ENCODE measurements at regions not wholly inside any gene's neighbourhood (a gene's known extent, or its start where the extent isn't known, plus 50 kb on each side); places are given as distances from the start of the nearest gene placed in this dataset.
"Not testable (repeated sequence)": the region's sequence is repeated elsewhere in the genome, so short reads cannot be mapped to it uniquely, and the experiment has no call there.

DNA sequence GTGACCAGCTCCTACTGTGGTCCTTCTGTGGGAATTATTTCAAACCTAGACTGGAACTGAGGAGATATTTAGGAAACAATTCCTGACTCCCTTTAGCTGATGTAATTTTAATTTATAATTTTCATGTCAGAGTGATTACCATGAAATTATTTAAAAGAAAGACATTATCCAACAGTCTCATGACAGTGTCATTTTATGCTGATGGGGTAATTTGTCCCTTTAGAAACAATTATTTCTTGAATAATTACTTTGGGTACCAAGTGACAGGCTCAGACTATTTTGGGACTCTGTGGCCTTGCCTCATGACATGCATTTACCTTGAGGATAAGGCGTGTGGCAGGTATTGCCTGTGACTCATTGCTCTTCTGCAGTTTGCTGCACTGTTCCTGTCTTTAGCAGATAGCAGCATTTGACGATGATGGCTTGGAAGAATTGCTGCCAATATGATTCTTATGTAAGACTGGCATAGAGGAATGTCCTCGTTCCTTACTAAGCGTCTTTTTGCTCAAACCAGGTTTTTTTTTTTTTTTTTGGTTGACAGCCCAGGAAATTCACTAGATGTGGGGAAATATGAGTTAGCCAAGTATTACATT is 206.0 kb upstream of the HMCN1 start:
- no peak for DNase-seq (ENCODE audit: low read depth, low spot score)
- H3K4me3 ChIP-seq (ENCODE audit: low read length) = no peak overlapping the region

DNA sequence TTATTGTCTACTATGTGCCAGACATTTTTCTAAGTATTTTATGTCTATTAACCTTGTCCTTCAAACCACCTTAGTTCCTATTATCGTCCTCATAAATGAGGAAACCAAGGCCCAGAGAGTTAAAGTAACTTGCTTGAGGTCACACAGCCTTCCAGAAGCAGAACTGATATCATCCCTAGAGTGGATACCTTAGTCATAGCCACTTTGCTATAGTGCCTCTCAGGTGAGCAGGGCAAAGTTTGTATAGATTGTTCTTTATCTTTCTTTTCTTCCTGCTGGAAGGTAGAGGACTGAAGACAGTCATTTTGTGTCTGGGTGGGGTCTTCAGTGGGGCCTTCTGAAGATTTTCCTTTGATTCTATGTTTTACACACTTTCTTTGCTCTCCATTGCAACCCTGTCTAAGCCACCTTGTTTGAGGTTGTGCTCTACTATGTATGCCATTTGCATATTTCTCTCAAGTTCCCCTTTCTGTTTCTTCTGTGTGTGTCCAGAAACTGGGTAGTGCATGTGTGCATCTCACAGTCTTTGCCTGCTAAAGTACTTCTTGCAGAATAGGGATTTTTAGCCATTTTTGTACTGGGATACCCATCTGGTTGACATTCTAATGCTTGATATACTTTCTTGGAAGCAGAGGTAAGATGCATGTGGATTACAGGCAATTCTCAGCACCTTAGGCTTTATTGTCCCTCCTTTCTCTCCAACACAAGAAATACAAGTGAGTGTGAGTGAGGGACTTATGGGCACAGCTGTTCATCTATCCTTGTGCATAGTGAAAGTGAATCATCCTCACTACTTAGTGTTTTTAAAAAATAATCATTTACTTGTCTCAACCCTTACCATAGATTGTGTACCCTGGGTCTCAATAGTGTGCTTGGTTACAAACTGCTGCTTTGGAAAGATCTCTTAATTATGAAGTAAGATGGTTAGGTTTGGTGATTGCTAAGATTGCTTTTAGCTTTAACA is 207.6 kb upstream of the HMCN1 start:
- no peak for DNase-seq (ENCODE audit: low read depth, low spot score)

DNA sequence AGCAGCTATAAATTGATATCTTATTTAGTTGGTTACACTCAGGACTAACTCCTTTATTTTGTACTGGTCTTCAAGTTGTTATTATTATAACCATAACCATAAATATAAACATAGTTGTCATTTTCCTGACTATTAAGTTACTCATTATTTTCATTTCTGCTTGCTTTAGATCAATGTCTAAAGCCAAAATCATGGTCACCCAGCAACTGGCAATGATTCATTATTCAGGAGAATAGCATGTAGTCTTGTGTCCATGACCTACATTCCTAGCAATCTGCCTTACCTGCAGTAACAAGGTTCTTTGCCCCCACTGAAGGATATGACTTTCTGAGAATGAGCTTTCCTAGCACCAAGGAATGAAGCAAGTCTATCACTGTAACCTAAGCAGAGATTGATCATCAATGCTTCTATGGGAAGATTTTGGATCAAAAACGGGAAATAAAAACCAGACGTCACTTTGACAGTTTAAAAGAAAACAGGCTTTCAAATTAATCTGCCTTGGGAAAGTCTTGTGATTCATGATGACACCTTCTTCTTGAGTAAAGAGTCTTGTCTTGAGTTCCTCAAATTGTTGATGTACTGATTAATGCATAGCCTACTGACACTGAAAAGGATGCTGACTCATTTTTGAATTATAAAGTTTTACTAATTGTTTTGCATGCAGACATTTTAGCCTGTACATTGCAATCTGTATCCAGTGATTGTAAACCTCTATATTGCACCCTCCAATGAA is 203.3 kb upstream of the IVNS1ABP start:
- no peak for DNase-seq (ENCODE audit: low read depth, low spot score)
- no peak overlapping the region for H3K4me3 ChIP-seq (ENCODE audit: low read length)

More for the DNA sequence above, 207.6 kb upstream of the HMCN1 start:
- no peak overlapping the region for H3K4me3 ChIP-seq (ENCODE audit: low read length)

DNA sequence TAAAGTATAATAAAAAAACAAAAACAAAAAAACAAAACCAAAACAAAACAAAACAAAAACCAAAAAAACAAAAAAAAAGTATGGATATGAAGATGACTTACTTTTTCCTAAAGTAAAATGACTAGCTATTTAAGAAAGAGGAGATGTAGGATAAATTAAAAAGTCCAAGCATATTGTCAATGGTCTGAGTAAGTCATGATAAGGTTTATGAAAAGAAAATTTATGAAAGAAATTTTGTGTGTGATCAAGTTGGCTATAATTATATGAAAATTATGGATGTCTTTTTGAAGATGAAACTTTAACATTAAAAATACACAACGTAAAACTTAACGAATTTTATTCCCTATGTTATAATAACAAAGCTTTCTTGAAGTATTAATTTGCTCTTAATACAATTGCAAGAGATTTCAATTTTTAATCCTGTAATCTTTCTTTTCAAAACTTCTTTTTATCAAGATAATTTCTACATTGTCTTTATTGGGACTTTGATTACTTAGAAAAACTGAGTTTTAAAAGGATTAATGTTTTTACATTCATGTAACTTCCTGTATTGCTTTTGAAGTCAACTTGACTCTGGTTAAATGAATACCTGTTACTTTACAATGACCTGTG is 200.9 kb upstream of the IVNS1ABP start:
- DNase-seq (ENCODE audit: low read depth, low spot score) = peak; percentile 7
- H3K4me3 ChIP-seq (ENCODE audit: low read length) = no peak overlapping the region

DNA sequence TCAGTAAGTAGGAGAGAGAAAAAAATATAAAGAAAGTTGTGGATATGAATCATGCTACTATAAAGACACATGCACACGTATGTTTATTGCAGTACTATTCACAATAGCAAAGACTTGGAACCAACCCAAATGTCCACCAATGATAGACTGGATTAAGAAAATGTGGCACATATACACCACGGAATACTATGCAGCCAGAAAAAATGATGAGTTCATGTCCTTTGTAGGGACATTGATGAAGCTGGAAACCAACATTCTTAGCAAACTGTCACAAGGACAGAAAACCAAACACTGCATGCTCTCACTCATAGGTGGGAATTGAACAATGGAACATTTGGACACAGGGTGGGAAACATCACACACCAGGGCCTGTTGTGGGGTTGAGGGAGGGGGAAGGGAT is 200.3 kb upstream of the IVNS1ABP start:
- not testable (repeated sequence) for H3K4me3 ChIP-seq (ENCODE audit: low read length); DNase-seq (ENCODE audit: low read depth, low spot score)

DNA sequence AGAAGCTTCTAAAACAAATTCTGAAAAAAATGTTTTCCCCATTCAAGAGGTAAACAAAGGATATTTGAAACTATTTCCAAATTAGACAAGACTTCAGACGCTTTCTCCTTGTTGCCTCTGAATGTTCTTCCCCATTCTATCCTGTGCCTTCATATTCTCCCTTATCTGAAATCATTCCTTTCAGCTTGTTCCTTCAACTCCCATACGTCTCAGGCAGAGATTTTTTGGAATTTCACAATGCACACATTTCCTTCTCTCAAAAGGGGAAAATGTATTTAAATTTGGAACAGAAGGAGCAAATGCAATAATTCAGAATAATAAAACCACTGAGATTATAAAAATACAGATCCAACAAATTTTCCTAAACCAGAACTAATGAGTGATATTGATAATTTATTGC is 198.7 kb upstream of the IVNS1ABP start:
- H3K4me3 ChIP-seq (ENCODE audit: low read length) = no peak overlapping the region
- DNase-seq (ENCODE audit: low read depth, low spot score) = no peak

DNA sequence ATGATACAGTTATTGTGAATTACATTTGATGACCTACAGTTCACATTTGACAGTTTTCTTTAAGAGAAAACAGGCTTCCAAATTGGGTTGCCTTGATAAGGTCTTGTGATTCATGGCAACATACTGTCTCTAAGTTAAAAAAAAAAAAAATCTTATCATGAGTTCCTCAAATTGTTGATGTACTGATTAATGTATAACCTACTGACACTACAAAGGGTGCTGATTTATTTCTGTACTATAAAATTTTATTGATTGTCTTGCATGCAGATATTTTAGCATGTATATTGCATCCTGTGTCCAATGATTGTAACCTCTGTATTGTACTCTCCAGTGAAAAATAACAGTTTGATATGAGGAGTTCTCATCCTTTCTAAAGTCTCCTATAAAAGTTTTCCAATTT is 197.3 kb upstream of the IVNS1ABP start:
- DNase-seq (ENCODE audit: low read depth, low spot score) = no peak

DNA sequence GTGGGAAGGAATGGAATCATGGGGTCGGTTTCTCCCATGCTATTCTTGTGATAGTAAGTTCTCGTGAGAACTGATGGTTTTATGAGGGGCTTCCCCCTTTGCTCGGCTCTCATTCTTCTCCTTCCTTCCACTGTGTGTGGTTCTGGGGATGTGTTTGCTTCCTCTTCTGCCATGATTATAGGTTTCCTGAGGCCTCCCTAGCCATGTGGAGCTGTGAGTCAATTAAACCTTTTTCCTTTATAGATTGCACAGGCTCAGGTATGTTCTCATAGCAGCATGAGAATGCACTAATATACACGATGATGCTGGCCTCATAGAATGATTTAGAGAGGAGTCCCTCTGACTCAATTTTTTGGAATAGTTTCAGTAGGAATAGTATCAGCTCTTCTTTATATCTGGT is 195.4 kb upstream of the IVNS1ABP start:
- no peak for DNase-seq (ENCODE audit: low read depth, low spot score)
- H3K4me3 ChIP-seq (ENCODE audit: low read length) = no peak overlapping the region

More for the DNA sequence above, 197.3 kb upstream of the IVNS1ABP start:
- no peak overlapping the region for H3K4me3 ChIP-seq (ENCODE audit: low read length)

DNA sequence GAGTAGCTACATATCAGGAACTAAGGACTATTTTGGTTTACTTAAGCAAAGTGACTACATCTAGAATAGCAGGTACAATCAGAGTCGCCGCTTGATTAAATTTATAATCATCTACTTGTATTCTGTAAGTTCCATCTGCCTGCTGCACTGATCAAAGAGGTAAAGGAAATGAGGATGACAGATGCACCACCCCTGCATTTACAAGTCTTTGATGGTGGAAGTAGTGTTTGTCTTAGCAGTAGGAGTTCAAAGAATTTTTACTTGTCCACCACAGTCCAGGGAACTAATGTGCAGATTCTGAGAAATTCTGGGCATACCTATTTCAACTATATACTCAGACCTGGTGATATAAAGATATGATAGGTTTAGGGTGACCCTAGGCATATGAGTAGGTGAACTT is 184.1 kb upstream of the IVNS1ABP start:
- H3K4me3 ChIP-seq (ENCODE audit: low read length) = no peak overlapping the region
- no peak for DNase-seq (ENCODE audit: low read depth, low spot score)

DNA sequence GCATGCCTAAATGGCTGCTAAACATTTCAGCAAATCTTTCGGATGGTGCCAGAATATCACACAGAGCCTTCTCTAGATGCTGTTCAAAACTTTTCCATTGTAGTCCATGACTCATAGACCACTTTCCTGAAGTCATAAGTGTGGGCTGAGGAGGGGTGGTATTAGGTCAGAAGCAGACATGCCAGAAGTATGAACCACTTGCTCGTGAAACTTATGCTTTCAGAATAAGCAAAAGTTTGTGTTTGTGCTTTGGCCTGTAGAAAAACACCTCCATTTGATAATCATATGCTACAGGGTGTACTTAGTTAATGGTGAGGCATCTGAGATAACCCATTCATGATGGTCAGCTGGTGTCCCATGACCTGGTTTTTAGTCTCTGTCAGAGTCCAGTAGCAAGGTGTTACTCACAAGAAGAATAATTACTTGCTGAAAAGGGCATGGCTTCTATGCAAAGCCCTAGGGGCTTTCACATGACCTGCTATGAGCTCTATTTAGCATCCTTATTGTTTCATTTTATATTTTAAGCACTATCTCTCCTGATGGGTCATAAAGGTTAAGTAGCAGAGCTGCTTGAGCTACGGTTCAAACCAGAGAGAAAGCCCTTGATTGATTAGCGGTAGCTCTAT is 183.1 kb upstream of the IVNS1ABP start:
- no peak overlapping the region for H3K4me3 ChIP-seq (ENCODE audit: low read length)
- DNase-seq (ENCODE audit: low read depth, low spot score) = no peak

DNA sequence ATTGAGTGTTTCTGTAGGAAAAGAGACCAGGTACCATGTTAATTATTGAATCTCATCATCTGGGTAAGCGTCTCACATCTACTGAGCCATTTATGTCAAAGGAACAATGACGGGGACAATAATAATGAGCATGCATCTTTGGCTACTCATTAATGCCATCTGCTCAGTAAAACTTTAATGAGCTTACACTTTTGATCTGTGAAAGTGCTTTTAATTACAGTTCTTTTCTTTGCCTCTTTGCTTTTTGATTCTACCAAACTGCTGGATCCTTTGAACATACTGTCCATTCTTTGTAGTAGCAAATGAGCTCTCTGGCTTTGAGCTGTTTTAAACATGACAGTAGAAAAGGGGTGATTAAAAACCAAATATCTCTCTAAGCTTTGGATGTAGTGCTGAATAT is 181.2 kb upstream of the IVNS1ABP start:
- H3K4me3 ChIP-seq (ENCODE audit: low read length) = no peak overlapping the region

DNA sequence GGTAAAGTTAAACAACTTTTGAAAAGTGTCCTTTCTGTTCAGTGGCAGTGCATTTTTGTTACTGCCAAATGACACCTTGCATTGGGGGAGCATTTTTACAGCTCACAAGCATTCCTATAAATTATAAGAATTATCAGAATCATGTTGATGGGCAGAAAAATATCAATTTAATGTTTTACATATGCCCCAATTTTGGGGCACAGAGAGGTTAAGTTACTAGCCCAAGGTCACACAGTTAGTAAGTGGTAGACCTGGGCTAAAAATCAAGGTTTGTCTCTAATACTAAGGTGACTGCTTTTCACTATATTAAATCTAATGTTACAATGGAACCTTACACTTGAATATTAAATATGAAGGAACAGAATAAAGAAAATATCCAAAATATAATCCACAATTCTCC is 180.1 kb upstream of the IVNS1ABP start:
- no peak overlapping the region for H3K4me3 ChIP-seq (ENCODE audit: low read length)
- DNase-seq (ENCODE audit: low read depth, low spot score) = no peak

More for the DNA sequence above, 181.2 kb upstream of the IVNS1ABP start:
- no peak for DNase-seq (ENCODE audit: low read depth, low spot score)

DNA sequence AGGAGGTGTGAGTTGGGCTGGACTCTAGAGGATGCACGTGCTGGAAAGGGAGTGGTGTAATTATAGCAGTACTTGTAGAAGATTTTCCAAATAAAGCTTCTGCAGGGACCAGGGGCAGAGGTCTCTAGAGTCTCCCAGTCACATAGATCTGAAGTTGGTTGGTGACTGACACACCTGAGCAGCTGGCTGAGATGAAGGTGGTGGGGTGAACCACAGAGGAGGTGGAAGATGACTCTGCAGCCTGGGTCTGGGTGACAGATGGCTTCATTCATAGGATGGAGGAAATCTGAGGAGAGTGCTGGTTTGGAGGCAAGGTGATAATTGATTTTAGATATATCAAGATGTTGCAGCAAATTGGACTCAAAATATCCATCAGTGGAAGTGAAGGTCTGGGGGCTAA is 178.9 kb upstream of the IVNS1ABP start:
- H3K4me3 ChIP-seq (ENCODE audit: low read length) = no peak overlapping the region
- no peak for DNase-seq (ENCODE audit: low read depth, low spot score)

DNA sequence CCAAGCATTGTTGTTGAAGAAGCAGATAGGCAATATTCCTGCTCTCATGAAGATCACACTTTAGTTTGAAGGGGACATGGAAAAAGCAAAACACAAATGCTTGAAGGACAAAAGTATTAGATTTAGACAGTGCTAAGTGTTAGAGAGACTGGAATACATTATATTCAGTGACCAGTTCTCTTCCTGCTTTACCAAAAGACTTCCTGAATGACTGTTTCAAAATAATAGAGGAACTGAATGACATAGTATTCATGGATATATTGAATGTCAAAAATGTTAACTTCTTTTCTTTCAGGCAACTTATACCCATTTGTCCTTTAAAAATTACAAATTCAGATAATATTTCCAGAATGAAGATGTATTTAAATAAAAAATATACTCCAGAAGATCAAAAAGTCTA is 178.0 kb upstream of the IVNS1ABP start:
- H3K4me3 ChIP-seq (ENCODE audit: low read length) = no peak overlapping the region
- DNase-seq (ENCODE audit: low read depth, low spot score) = no peak

DNA sequence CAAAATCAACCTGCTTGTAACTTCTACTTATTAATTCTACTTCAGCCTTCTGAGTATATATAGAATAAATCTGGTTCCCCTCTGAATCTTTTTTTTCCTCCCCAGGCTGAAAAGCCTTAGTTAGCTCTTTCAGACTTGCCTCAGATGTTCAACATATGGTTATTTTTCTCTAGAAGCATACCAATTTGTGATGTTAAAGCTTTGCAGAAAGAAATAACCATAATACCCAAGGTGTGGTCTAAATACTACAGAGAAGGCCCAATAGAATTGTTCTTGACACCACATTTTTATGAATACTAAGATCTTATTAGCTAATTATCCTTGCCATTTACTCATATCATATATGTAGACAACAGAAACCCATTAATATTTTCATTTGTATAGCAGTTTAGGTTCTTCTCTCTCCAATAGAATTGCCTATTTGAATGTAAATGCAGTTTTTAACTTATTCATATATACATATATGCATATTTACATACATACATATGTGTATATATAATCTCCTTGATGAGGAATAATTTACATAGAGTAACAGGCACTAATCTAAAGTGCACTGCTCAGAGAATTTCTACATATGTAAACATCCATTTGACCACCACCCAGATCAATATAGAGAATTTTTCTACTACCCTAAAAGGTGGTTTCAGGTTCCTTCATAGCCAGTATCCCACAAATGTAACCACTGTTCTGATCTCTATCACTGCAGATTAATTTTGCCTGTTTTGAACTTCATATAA is 175.2 kb upstream of the IVNS1ABP start:
- H3K4me3 ChIP-seq (ENCODE audit: low read length) = no peak overlapping the region
- no peak for DNase-seq (ENCODE audit: low read depth, low spot score)

DNA sequence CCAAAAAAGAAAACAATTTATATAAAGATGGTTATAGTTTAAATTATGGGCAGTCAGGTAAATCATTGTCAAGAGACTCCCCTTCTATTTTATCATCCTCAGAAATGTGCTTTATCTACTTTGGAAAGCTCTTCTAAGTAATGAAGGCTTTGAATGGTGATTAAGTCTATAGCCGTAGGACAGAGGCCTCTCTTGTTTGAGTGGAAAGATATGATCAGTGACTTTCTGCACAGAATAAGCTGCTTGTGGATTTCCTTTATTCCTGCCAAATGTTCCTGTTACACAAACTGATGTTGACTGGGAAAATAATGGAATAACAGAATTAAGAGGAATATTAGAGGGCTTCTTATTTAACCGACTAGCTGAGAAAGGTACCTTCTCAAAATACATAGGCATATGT is 174.6 kb upstream of the IVNS1ABP start:
- H3K4me3 ChIP-seq (ENCODE audit: low read length) = no peak overlapping the region
- no peak for DNase-seq (ENCODE audit: low read depth, low spot score)

DNA sequence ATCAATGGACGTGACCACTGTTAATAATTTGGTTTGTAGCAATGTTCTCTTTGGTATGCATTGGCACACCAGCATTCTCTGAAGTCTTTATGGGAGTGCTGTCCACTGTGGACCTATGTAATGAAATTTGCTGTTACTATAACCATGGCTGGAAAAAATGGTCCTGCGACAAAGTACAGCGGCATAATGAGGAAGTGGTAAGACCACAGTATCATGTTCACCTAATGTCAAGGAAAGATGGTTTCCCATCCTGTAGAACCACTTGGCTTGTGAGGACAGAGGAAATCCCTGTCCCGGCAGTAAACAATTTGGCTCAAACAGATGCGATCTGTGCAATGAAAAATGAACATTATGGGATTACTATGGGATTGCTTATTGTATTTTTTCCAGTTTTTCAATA is 173.9 kb upstream of the IVNS1ABP start:
- DNase-seq (ENCODE audit: low read depth, low spot score) = no peak
- H3K4me3 ChIP-seq (ENCODE audit: low read length) = no peak overlapping the region

DNA sequence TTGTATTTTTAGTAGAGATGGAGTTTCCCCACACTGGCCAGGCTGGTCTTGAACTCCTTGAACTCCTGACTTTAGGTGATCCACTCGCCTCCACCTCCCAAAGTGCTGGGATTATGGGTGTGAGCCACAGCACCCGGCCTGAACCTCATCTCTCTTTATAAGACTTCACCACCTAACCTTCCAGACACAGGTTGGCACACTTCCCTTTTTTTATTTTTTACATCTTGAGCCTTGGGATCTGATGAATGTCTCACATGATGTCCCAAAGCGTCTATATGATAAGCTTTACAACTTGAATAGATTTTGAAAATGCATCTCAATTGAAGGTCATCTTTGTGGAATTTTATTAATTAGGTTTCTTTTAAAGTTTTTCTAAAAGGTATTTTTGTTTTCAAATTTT is 172.4 kb upstream of the IVNS1ABP start:
- no peak overlapping the region for H3K4me3 ChIP-seq (ENCODE audit: low read length)
- DNase-seq (ENCODE audit: low read depth, low spot score) = no peak

DNA sequence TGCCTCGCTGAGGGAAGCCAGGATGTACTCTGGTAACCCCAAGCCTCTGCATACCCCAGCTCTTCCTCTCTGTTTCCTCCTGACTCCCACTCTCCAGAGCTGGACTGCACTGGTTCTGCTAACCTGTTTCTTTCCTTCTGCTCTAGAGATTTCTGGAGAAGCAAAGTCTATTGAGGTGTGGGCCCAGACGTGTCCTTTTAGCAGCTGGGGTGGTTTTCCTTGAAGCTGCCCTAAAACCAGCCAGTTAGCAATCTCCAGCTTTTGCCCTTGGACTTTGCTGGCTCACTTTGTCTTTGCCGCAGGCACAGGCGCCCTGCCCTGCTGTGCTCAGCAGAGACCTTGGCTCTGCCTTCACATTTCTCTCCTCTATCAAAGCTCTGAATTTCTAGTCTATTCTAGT is 171.8 kb upstream of the IVNS1ABP start:
- no peak for DNase-seq (ENCODE audit: low read depth, low spot score)
- no peak overlapping the region for H3K4me3 ChIP-seq (ENCODE audit: low read length)

Measured in Jurkat, Clone E6-1 (cell line).